Activated naive CD4-positive, alpha-beta T cell (primary cell): ENCODE measurements at regions not wholly inside any gene's neighbourhood (a gene's known extent, or its start where the extent isn't known, plus 50 kb on each side); places are given as distances from the start of the nearest gene placed in this dataset.
"Not testable (repeated sequence)": the region's sequence is repeated elsewhere in the genome, so short reads cannot be mapped to it uniquely, and the experiment has no call there.

Experiments used
- DNase-seq, 4 experiments: peaks; one replicate each; lab custom pipeline; 2025; lab: John Stamatoyannopoulos, UW

- no peak for DNase-seq
Observed at GRCh38 chr2:199216253-199216652, 241.5 kb downstream of the SATB2 start.

- DNase-seq: no peak
Observed at GRCh38 chr2:199207011-199207410, 250.7 kb downstream of the SATB2 start.

GRCh38 chr2:199206536-199206935 is 251.2 kb downstream of the SATB2 start:
- DNase-seq: no peak

GRCh38 chr2:199202964-199203363 is 254.8 kb downstream of the SATB2 start:
- DNase-seq: no peak

- DNase-seq: no peak
Observed at GRCh38 chr2:199201539-199201938, 256.2 kb downstream of the SATB2 start.

- DNase-seq: no peak
Observed at GRCh38 chr2:199199797-199200196, 257.9 kb downstream of the SATB2 start.

- DNase-seq: no peak
Observed at GRCh38 chr2:199197448-199197847, 260.3 kb downstream of the SATB2 start.

GRCh38 chr2:199196686-199197085 is 261.1 kb downstream of the SATB2 start:
- no peak for DNase-seq

GRCh38 chr2:199195927-199196502 is 261.7 kb downstream of the SATB2 start:
- DNase-seq: no peak

- no peak for DNase-seq
Observed at GRCh38 chr2:199191461-199191860, 266.3 kb downstream of the SATB2 start.

- no peak for DNase-seq
Observed at GRCh38 chr2:199189229-199189628, 268.5 kb downstream of the SATB2 start.

- DNase-seq: no peak
Observed at GRCh38 chr2:199186301-199186751, 271.4 kb downstream of the SATB2 start.

GRCh38 chr2:199185174-199185573 is 272.6 kb downstream of the SATB2 start:
- not testable (repeated sequence) for DNase-seq

GRCh38 chr2:199163613-199164458 is 293.9 kb downstream of the SATB2 start:
- no peak for DNase-seq

- no peak for DNase-seq
Observed at GRCh38 chr2:199160677-199161465, 296.9 kb downstream of the SATB2 start.

- DNase-seq: no peak
Observed at GRCh38 chr2:199160081-199160480, 297.7 kb downstream of the SATB2 start.

- no peak for DNase-seq
Observed at GRCh38 chr2:199148076-199148845, 309.5 kb downstream of the SATB2 start.

- no peak for DNase-seq
Observed at GRCh38 chr2:199147216-199147615, 310.5 kb downstream of the SATB2 start.

- no peak for DNase-seq
Observed at GRCh38 chr2:199144546-199144945, 313.2 kb downstream of the SATB2 start.

GRCh38 chr2:199144036-199144435 is 313.7 kb downstream of the SATB2 start:
- DNase-seq: no peak

GRCh38 chr2:199136681-199137080 is 321.1 kb downstream of the SATB2 start:
- DNase-seq: no peak

GRCh38 chr2:199136242-199136641 is 321.5 kb downstream of the SATB2 start:
- DNase-seq: no peak
